Activated T-cell treated with anti-CD3 and anti-CD28 coated beads, Interleukin-2, amount 50 U/mL, for 72 hours (primary cell): ENCODE measurements at regions not wholly inside any gene's neighbourhood (a gene's known extent, or its start where the extent isn't known, plus 50 kb on each side); places are given as distances from the start of the nearest gene placed in this dataset.
A peak's percentile ranks its signal among the peaks of the same experiment; 100 is the strongest.
"Not testable (repeated sequence)": the region's sequence is repeated elsewhere in the genome, so short reads cannot be mapped to it uniquely, and the experiment has no call there.

Experiments used
- ATAC-seq, 2 donors: fragments of 150-1000 bp; cut with Tn5 transposase; replicated peaks in 1 of 2; 2 replicates each; pipeline ENCODE4 v1.10.0; 2021; ENCODE audit warnings: moderate library complexity in 2 of 2, mild to moderate bottlenecking in 1 of 2
- DNase-seq, 2 donors: peaks; one replicate each; pipeline ENCODE4 v3.0.0; 2021 to 2022; ENCODE audit warnings: mixed read lengths in 1 of 2
- H3K27ac Mint-ChIP-seq: one replicate; pipeline ENCODE4 v1.8.0; 2022; ENCODE audit warnings: mild to moderate bottlenecking, moderate library complexity, mixed read lengths
- H3K27me3 Mint-ChIP-seq: one replicate; pipeline ENCODE4 v1.8.0; 2022; ENCODE audit warnings: low read depth, mixed read lengths
- H3K36me3 Mint-ChIP-seq, 2 donors: one replicate each; pipeline ENCODE4 v1.8.0; 2022; ENCODE audit warnings: mixed read lengths in 2 of 2, mild to moderate bottlenecking in 1 of 2; ENCODE audit not compliant: insufficient read depth in 2 of 2
- H3K4me1 Mint-ChIP-seq: one replicate; pipeline ENCODE4 v1.8.0; 2022; ENCODE audit warnings: low read depth, mixed read lengths
- H3K4me3 Mint-ChIP-seq, 2 donors: one replicate each; pipeline ENCODE4 v1.8.0; 2022; ENCODE audit warnings: mild to moderate bottlenecking in 2 of 2, mixed read lengths in 2 of 2, moderate library complexity in 2 of 2
- H3K9me3 Mint-ChIP-seq, 2 donors: one replicate each; pipeline ENCODE4 v1.8.0; 2022; ENCODE audit warnings: mixed read lengths in 2 of 2

- H3K4me3 Mint-ChIP-seq, ATAC-seq, H3K27ac Mint-ChIP-seq, H3K36me3 Mint-ChIP-seq, H3K27me3 Mint-ChIP-seq, H3K4me1 Mint-ChIP-seq, H3K9me3 Mint-ChIP-seq, DNase-seq: not testable (repeated sequence)
These were observed 904.3 kb downstream of the TUBA3C start for GRCh38 chr13:18277372-18277771.

GRCh38 chr13:18276280-18276679, 905.3 kb downstream of the TUBA3C start:
- not testable (repeated sequence) for H3K27me3 Mint-ChIP-seq, H3K4me3 Mint-ChIP-seq, H3K27ac Mint-ChIP-seq, H3K4me1 Mint-ChIP-seq, DNase-seq, H3K36me3 Mint-ChIP-seq, H3K9me3 Mint-ChIP-seq
- peak in 1 of 2 donors; percentile 30 for ATAC-seq

DNA sequence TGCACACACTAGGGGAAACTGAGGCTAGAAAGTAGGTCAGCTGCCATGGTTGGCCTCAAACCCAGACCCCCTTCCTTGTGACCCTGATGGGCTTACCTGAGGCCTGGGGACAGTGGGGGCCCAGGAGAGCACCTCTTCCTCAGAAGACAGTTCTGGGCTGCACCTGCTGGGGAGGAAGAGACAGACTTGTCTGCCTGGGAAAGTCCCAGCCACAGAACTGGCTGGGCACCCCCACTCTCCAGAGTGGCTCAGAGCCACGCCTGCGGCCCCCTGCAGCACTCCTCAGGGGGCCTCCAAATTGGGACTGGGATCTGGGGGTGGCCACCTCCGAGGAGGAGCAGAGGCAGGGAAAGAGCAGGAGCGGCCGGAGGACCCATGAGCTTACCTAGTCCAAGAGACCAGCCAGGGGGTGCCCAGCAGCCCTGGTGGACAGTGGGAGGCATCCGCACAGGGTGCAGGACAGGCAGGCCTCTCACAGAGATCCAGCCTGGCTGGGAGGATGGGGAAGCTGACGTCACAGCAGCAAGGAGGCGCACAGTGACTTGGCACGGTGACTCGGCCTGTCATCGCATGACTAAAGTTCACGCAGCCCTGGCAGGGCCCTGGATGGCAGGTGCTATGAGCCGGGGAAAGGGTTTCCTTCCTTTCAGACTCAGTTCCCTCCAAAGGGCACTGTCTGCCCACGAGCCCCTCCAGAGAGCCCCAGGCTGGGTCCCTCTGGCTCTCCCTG, 907.7 kb downstream of the TUBA3C start:
- H3K27ac Mint-ChIP-seq, DNase-seq, H3K9me3 Mint-ChIP-seq, H3K36me3 Mint-ChIP-seq, H3K4me3 Mint-ChIP-seq, H3K27me3 Mint-ChIP-seq, H3K4me1 Mint-ChIP-seq: not testable (repeated sequence)
- peak in 1 of 2 donors; percentile 52 for ATAC-seq

DNA sequence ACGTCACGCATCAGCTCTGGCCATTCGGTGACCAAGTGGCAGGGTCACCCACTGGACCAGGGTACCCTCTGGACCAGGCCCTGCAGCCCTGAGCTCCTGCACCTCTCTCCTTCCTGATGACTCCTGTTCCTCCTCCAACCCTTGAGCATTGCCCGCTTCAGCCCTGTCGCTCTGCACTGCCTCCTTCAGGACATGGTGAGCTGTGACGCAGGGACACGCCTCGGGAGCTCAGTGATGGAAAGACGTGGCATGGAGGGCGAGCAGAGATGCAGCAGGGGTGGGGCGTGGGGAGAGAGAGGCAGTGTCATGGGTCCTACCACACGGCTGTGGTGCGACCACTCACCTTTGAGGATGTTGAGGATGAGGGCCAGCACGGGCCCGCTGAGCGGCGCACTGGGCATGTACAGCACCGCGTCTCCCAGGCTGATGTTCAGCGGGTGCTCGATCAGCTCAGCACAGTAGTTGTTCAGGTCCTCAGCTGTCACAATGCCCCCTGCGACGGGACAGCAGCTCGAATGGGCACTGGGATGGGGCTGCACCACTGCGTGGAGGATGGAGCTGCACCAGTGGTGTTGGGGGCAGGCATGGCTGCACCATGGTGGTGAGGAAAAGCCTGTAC, 922.7 kb downstream of the TUBA3C start:
- H3K36me3 Mint-ChIP-seq, DNase-seq, ATAC-seq, H3K27me3 Mint-ChIP-seq, H3K4me3 Mint-ChIP-seq, H3K27ac Mint-ChIP-seq, H3K4me1 Mint-ChIP-seq, H3K9me3 Mint-ChIP-seq: not testable (repeated sequence)

- not testable (repeated sequence) for H3K4me1 Mint-ChIP-seq
These were observed 923.9 kb downstream of the TUBA3C start for GRCh38 chr13:18257686-18258085.

GRCh38 chr13:18252848-18253247, 928.8 kb downstream of the TUBA3C start:
- not testable (repeated sequence) for DNase-seq, ATAC-seq, H3K27ac Mint-ChIP-seq, H3K27me3 Mint-ChIP-seq, H3K4me3 Mint-ChIP-seq, H3K9me3 Mint-ChIP-seq, H3K4me1 Mint-ChIP-seq
- peaks cover 1 to 13% of the 10 kb centered on the region in 2 donors for H3K36me3 Mint-ChIP-seq

More at GRCh38 chr13:18257686-18258085, 923.9 kb downstream of the TUBA3C start:
- H3K36me3 Mint-ChIP-seq, ATAC-seq, DNase-seq, H3K27ac Mint-ChIP-seq, H3K4me3 Mint-ChIP-seq, H3K9me3 Mint-ChIP-seq, H3K27me3 Mint-ChIP-seq: not testable (repeated sequence)

DNA sequence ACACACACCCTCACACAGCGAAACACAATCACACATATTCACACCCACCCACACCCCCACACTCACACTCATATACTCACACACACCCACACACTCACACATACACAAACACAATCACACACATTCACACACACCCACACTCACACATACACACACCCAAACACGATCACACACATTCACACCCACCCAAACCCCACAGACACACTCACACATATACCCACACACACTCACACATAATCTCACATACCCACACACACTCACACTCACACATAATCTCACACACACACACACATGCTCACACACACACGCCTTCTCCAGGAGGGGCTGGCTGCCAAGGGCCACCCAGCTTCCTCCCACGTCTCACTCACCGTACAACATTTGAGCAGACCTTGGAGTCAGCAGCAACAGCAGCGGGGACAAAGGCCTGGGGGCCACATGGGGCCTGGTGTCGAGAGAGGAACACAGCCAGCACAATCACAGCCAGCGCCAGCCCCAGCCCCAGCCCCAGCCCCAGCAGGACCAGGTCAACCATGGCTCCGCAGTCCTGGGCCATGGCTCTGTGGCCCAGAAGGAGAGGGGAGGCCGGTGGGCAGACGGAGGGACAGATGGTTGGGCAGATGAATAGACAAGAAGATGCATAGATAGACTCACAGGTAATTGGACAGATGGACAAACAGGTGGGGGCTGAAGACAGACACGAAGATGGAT, 932.9 kb downstream of the TUBA3C start:
- not testable (repeated sequence) for H3K4me3 Mint-ChIP-seq, H3K4me1 Mint-ChIP-seq, ATAC-seq, H3K36me3 Mint-ChIP-seq, H3K9me3 Mint-ChIP-seq, H3K27ac Mint-ChIP-seq, H3K27me3 Mint-ChIP-seq, DNase-seq

DNA sequence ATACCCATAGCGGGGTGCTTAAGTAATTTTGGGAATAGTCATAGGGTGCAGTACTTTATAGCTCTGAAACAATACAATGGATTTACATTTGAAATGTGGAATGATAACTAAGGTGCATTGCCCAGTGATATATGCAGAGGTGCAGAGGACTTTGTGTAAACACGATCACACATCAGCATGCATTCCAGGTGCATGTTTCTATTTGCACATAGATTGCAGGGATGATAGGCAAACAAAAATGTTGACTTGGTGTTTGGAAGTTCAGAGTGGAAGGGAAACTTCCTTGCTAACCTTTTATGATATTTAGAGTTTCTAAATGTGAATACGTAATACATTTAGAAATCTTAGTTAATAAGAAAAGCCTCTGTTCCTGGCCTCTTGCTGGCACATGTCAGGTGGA, 941.5 kb downstream of the TUBA3C start:
- H3K27ac Mint-ChIP-seq, H3K36me3 Mint-ChIP-seq, H3K4me1 Mint-ChIP-seq, DNase-seq, H3K9me3 Mint-ChIP-seq, H3K4me3 Mint-ChIP-seq, H3K27me3 Mint-ChIP-seq, ATAC-seq: not testable (repeated sequence)

- not testable (repeated sequence) for H3K27ac Mint-ChIP-seq, ATAC-seq, H3K27me3 Mint-ChIP-seq, H3K9me3 Mint-ChIP-seq, H3K4me3 Mint-ChIP-seq, DNase-seq, H3K36me3 Mint-ChIP-seq, H3K4me1 Mint-ChIP-seq
These were observed 943.0 kb downstream of the TUBA3C start for GRCh38 chr13:18238586-18238985.

GRCh38 chr13:18236528-18236815, 945.2 kb downstream of the TUBA3C start:
- DNase-seq (no peak), ATAC-seq (no peak)
- Mint-ChIP-seq H3K9me3 (peaks cover 2 to 3% of the 10 kb centered on the region in 2 donors), H3K4me3 (no peak overlapping the region), H3K36me3 (peaks cover 0 to 4% of the 10 kb centered on the region in 2 donors), H3K4me1 (no peaks in the 10 kb centered on the region), H3K27me3 (no peaks in the 10 kb centered on the region), H3K27ac (no peak overlapping the region)

DNA sequence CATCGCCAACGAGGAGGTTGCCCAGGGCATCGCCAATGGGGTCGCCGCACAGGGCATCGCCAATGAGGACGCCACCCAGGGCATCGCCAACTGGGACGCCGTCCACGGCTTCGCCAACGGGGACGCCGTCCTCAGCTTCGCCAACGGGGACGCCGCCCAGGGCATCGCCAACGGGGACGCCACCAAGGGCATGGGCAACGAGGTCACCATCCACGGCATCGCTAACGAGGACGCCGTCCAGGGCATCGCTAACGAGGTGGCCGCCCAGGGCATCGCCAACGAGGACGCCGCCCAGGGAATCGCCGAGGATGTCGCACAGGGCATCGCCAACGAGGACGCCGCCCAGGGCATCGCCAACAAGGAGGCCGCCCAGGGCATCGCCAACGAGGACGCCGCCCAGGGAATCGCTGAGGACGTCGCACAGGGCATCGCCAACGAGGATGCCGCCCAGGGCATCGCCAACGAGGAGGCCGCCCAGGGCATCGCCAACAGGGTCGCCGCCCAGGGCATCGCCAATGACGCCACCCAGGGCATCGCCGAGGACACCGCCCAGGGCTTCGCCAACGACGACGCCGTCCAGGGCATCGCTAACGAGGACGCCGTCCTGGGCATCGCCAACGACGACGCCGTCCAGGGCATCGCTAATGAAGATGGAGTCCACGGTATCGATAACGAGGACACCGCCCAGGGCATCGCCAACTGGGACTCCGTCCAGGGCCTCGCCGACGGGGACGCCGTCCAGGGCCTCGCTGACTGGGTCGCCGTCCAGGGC, 945.7 kb downstream of the TUBA3C start:
- Mint-ChIP-seq H3K9me3 (peaks cover 2 to 3% of the 10 kb centered on the region in 2 donors), H3K27ac (no peak overlapping the region), H3K4me3 (no peak overlapping the region), H3K36me3 (peaks cover 0 to 4% of the 10 kb centered on the region in 2 donors), H3K27me3 (no peaks in the 10 kb centered on the region), H3K4me1 (no peaks in the 10 kb centered on the region)
- no peak for ATAC-seq
- no peak for DNase-seq

GRCh38 chr13:18235172-18235571, 946.5 kb downstream of the TUBA3C start:
- DNase-seq (no peak), ATAC-seq (no peak)
- Mint-ChIP-seq H3K9me3 (peaks cover 2 to 3% of the 10 kb centered on the region in 2 donors), H3K27ac (no peak overlapping the region), H3K4me1 (no peaks in the 10 kb centered on the region), H3K36me3 (peaks cover 0 to 4% of the 10 kb centered on the region in 2 donors), H3K4me3 (no peak overlapping the region), H3K27me3 (no peaks in the 10 kb centered on the region)

DNA sequence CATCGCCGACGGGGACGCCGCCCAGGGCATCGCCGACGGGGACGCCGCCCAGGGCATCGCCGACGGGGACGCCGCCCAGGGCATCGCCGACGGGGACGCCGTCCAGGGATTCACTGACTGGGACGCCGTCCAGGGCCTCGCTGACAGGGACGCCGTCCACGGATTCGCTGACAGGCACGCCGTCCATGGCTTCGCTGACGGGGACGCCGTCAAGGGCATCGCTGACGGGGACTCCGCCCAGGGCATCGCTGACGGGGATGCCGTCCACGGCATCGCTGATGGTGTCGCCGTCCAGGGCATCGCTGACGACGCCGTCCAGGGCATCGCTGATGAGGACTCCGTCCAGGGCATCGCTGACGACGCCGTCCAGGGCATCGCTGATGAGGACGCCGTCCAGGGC, 947.2 kb downstream of the TUBA3C start:
- H3K36me3 Mint-ChIP-seq, H3K4me3 Mint-ChIP-seq, H3K4me1 Mint-ChIP-seq, H3K27me3 Mint-ChIP-seq, H3K9me3 Mint-ChIP-seq, H3K27ac Mint-ChIP-seq, DNase-seq, ATAC-seq: not testable (repeated sequence)
